HepG2 (cell line): ENCODE measurements at regions not wholly inside any gene's neighbourhood (a gene's known extent, or its start where the extent isn't known, plus 50 kb on each side); places are given as distances from the start of the nearest gene placed in this dataset.

Experiments
- ATAC-seq: fragments of 200-7000 bp; cut with Tn5 transposase; 3 replicates; pipeline ENCODE4 v1.9.1; 2020; ENCODE audit warnings: mild to moderate bottlenecking, moderate library complexity
- BruUV-seq: library from RNA; stranded (reverse); fragments of 400-500 nt; replicated peaks from 2 replicates; lab custom pipeline; 2021; lab: Mats Ljungman, UMichigan
- CTCF ChIA-PET: fragments of 300-600 bp; formaldehyde crosslinking; extraction: SDS; loops from one replicate; lab custom pipeline; 2021; ENCODE audit warnings: low total read pairs, inconsistent platforms, low intra/inter-chr PET ratio; lab: Yijun Ruan, JAX
- POLR2A ChIA-PET: fragments of 350-600 bp; sonication (Branson Sonifier 250); formaldehyde crosslinking; loops from one replicate; lab custom pipeline; 2020; ENCODE audit warnings: antibody characterized with exemption, inconsistent platforms; lab: Yijun Ruan, JAX
- DNase-seq: peaks from one replicate; pipeline ENCODE4 v3.0.0-alpha.2; 2015; ENCODE audit warnings: low spot score
- FAIRE-seq: peaks from 3 replicates; lab custom pipeline; 2011; peaks lifted over from hg19 to GRCh38; lab: Jason Lieb, UNC
- H2AFZ ChIP-seq: one replicate; pipeline ENCODE4 v1.6.1; 2011; ENCODE audit warnings: low read length, inconsistent platforms
- H3K27ac ChIP-seq: fragments of 300-600 bp; 3 replicates; pipeline ENCODE4 v1.8.0; 2011; ENCODE audit warnings: mixed run types, mild to moderate bottlenecking, mixed read lengths, low read length, inconsistent platforms; ENCODE audit not compliant: insufficient read depth; ENCODE audit errors: extremely low read length
- H3K27me3 ChIP-seq, 2 experiments: fragments of 200-600 bp in 1 of 2; 2 replicates in 1 of 2; 3 replicates in 1 of 2; pipeline versions ENCODE4 v1.6.0 to v1.8.0; 2011; ENCODE audit warnings: low read length in 2 of 2, mild to moderate bottlenecking in 2 of 2, moderate library complexity in 2 of 2, inconsistent platforms in 1 of 2; ENCODE audit not compliant: insufficient read depth in 2 of 2, control insufficient read depth in 1 of 2
- H3K36me3 ChIP-seq, 2 experiments: fragments of 200-600 bp in 1 of 2; replicated peaks in 1 of 2; 2 replicates in 1 of 2; 3 replicates in 1 of 2; pipeline versions ENCODE4 v1.5.1 to v1.8.0; 2011; ENCODE audit warnings: low read length in 2 of 2, inconsistent platforms in 1 of 2; ENCODE audit not compliant: insufficient read depth in 2 of 2, control insufficient read depth in 1 of 2
- H3K4me1 ChIP-seq: 2 replicates; pipeline ENCODE4 v1.5.1; 2012; ENCODE audit warnings: low read length, inconsistent platforms; ENCODE audit not compliant: insufficient read depth
- H3K4me2 ChIP-seq: 2 replicates; pipeline ENCODE4 v1.6.0; 2011; ENCODE audit warnings: low read depth, low read length, inconsistent platforms
- H3K4me3 ChIP-seq, 3 experiments: fragments of 200-600 bp in 1 of 3; sonication (generic), shearing (Covaris generic) in 1 of 3; replicated peaks in 1 of 3; 2 replicates each; pipeline ENCODE4 v1.5.1; 2011 to 2016; ENCODE audit warnings: low read length in 3 of 3, inconsistent platforms in 2 of 3, low read depth in 2 of 3, mild to moderate bottlenecking in 2 of 3, control low read depth in 1 of 3, mixed read lengths in 1 of 3; ENCODE audit not compliant: insufficient read depth in 1 of 3
- H3K79me2 ChIP-seq: one replicate; pipeline ENCODE4 v1.6.1; 2011; ENCODE audit warnings: low read length, inconsistent platforms; ENCODE audit not compliant: insufficient read depth
- H3K9ac ChIP-seq: 2 replicates; pipeline ENCODE4 v1.6.0; 2011; ENCODE audit warnings: mild to moderate bottlenecking, low read depth, low read length, inconsistent platforms; ENCODE audit not compliant: insufficient read depth
- H3K9me3 ChIP-seq: 2 replicates; pipeline ENCODE4 v1.5.1; 2012; ENCODE audit warnings: mild to moderate bottlenecking, low read length
- H4K20me1 ChIP-seq: 2 replicates; pipeline ENCODE4 v1.6.0; 2011; ENCODE audit warnings: inconsistent platforms, mild to moderate bottlenecking, low read length, moderate library complexity; ENCODE audit not compliant: insufficient read depth
- FLYWCH1 ChIP-seq: sonication (generic); formaldehyde crosslinking; IDR thresholded peaks from 2 replicates; pipeline ENCODE4 v1.8.1; 2023; ENCODE audit warnings: mild to moderate bottlenecking, missing genetic modification reagents
- FOXK1 ChIP-seq: sonication (generic); formaldehyde crosslinking; IDR thresholded peaks from 2 replicates; pipeline ENCODE4 v1.4.0; 2020; ENCODE audit warnings: low read depth, missing genetic modification reagents, borderline replicate concordance
- GTF3A ChIP-seq: sonication (generic); formaldehyde crosslinking; conservative IDR thresholded peaks from 2 replicates; pipeline ENCODE4 v1.4.0; 2020; ENCODE audit warnings: mild to moderate bottlenecking, missing genetic modification reagents
- IKZF4 ChIP-seq: sonication (generic); formaldehyde crosslinking; IDR thresholded peaks from 2 replicates; pipeline ENCODE4 v1.5.1; 2020; ENCODE audit warnings: borderline replicate concordance, mild to moderate bottlenecking, low read depth, missing genetic modification reagents; ENCODE audit errors: not compliant biosample characterization
- MBD4 ChIP-seq: IDR thresholded peaks from 2 replicates; pipeline ENCODE4 v1.6.1; 2012; ENCODE audit warnings: low read length, inconsistent platforms, borderline replicate concordance
- MZF1 ChIP-seq: sonication (generic); formaldehyde crosslinking; IDR thresholded peaks from 2 replicates; pipeline ENCODE4 v1.8.1; 2023; ENCODE audit warnings: mild to moderate bottlenecking, missing genetic modification reagents, borderline replicate concordance
- NFE2L2 ChIP-seq: fragments of 150-350 bp; IDR thresholded peaks from 2 replicates; pipeline ENCODE4 v1.6.1; 2014; ENCODE audit warnings: low read length
- RBAK ChIP-seq: sonication (generic); formaldehyde crosslinking; IDR thresholded peaks from 2 replicates; pipeline ENCODE4 v1.5.1; 2020; ENCODE audit warnings: mild to moderate bottlenecking, missing genetic modification reagents
- RFXANK ChIP-seq: IDR thresholded peaks from 2 replicates; pipeline ENCODE4 v1.6.1; 2016
- SALL1 ChIP-seq: sonication (generic); formaldehyde crosslinking; IDR thresholded peaks from 2 replicates; pipeline ENCODE4 v1.8.0; 2022; ENCODE audit warnings: mild to moderate bottlenecking, missing genetic modification reagents
- SIX4 ChIP-seq: sonication (generic); formaldehyde crosslinking; IDR thresholded peaks from 2 replicates; pipeline ENCODE4 v1.4.0; 2020; ENCODE audit warnings: missing genetic modification reagents
- ZNF263 ChIP-seq: sonication (generic); formaldehyde crosslinking; IDR thresholded peaks from 2 replicates; pipeline ENCODE4 v1.4.0; 2020; ENCODE audit warnings: missing genetic modification reagents
- ZNF264 ChIP-seq: sonication (generic); formaldehyde crosslinking; IDR thresholded peaks from 2 replicates; pipeline ENCODE4 v1.4.0; 2020; ENCODE audit warnings: missing genetic modification reagents
- ZNF318 ChIP-seq: sonication (generic); formaldehyde crosslinking; IDR thresholded peaks from 2 replicates; pipeline ENCODE4 v1.4.0; 2020; ENCODE audit warnings: mild to moderate bottlenecking, missing genetic modification reagents
- ZNF432 ChIP-seq: sonication (generic); formaldehyde crosslinking; IDR thresholded peaks from 2 replicates; pipeline ENCODE4 v1.5.0; 2020; ENCODE audit warnings: missing genetic modification reagents, mild to moderate bottlenecking, borderline replicate concordance
- ZNF607 ChIP-seq: sonication (generic); formaldehyde crosslinking; IDR thresholded peaks from 2 replicates; pipeline ENCODE4 v1.5.1; 2020; ENCODE audit warnings: missing genetic modification reagents, mild to moderate bottlenecking, borderline replicate concordance
- in situ Hi-C: cut with HindIII; loops from 2 replicates; pipeline ENCODE4 v1.10.0; 2017; ENCODE audit warnings: low pct_unique_long_range_greater_than_20kb; ENCODE audit not compliant: extremely low pct_ligation_motif_present
- intact Hi-C: fragments of 100-400 bp; cut with micrococcal nuclease; formaldehyde crosslinking; loops from one replicate; pipeline ENCODE4 v1.10.0; 2022; ENCODE audit not compliant: unreplicated experiment
- TF ChIP-seq, protein P1 (sequence below): sonication (generic); formaldehyde crosslinking; IDR thresholded peaks from 2 replicates; pipeline ENCODE4 v1.5.0; 2020; ENCODE audit warnings: missing genetic modification reagents
- TF ChIP-seq, protein P2 (sequence below): sonication (generic); formaldehyde crosslinking; IDR thresholded peaks from 2 replicates; pipeline ENCODE4 v1.4.0; 2020; ENCODE audit warnings: missing genetic modification reagents, mild to moderate bottlenecking, borderline replicate concordance

DNA sequence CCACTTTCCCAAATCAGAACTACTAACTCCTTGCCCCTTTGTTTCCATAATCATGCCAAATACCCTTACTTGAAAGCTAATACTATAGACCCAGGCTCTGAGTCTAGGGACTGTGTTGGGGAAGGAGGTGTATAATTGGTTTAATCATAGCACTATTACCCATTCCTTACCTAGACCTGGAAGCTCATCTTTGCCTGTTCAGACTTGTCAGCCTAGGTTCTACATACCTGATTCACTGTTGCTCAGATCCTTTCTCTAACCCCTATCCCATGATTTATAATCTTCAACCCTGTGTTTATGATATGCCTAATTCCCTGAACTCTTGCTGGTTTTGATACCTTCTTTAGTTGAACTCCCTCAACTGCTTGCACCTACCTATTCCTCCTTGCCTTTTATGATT is 123.1 kb upstream of the GRIA3 start:
- FAIRE-seq (no peak), DNase-seq (no peak), ATAC-seq (no peak)
- H3K9ac ChIP-seq, result no peak overlapping the region
- CTCF ChIA-PET, result no interaction called here
- H3K9me3 ChIP-seq, result no peaks in the 10 kb centered on the region
- no peaks in the 10 kb centered on the region for H3K79me2 ChIP-seq
- no peaks in the 10 kb centered on the region for H3K4me1 ChIP-seq
- no peaks in the 10 kb centered on the region for H3K27me3 ChIP-seq
- no peaks in the 10 kb centered on the region for H4K20me1 ChIP-seq
- POLR2A ChIA-PET, result no interaction called here
- no peak overlapping the region for H3K4me2 ChIP-seq
- no peak for TF ChIP-seq GTF3A (CRISPR knock-in tag)
- TF ChIP-seq SALL1 (CRISPR knock-in tag), result no peak
- TF ChIP-seq FLYWCH1, result no peak
- no peak for TF ChIP-seq NFE2L2
- TF ChIP-seq ZNF432, result no peak
- TF ChIP-seq ZNF607 (CRISPR knock-in tag), result no peak
- TF ChIP-seq SIX4 (CRISPR knock-in tag), result no peak
- TF ChIP-seq RBAK (CRISPR knock-in tag), result no peak
- no peak for TF ChIP-seq ZNF263
- no peak for TF ChIP-seq MZF1 (CRISPR knock-in tag)
- TF ChIP-seq FOXK1 (CRISPR knock-in tag), result no peak
- no peak for TF ChIP-seq ZNF318 (CRISPR knock-in tag)
- TF ChIP-seq, protein P1, sequence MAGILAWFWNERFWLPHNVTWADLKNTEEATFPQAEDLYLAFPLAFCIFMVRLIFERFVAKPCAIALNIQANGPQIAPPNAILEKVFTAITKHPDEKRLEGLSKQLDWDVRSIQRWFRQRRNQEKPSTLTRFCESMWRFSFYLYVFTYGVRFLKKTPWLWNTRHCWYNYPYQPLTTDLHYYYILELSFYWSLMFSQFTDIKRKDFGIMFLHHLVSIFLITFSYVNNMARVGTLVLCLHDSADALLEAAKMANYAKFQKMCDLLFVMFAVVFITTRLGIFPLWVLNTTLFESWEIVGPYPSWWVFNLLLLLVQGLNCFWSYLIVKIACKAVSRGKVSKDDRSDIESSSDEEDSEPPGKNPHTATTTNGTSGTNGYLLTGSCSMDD (CRISPR knock-in tag), result no peak
- no peak for TF ChIP-seq ZNF264
- TF ChIP-seq IKZF4 (CRISPR knock-in tag), result no peak
- TF ChIP-seq RFXANK (CRISPR knock-in tag), result no peak
- TF ChIP-seq MBD4, result no peak
- TF ChIP-seq, protein P2, sequence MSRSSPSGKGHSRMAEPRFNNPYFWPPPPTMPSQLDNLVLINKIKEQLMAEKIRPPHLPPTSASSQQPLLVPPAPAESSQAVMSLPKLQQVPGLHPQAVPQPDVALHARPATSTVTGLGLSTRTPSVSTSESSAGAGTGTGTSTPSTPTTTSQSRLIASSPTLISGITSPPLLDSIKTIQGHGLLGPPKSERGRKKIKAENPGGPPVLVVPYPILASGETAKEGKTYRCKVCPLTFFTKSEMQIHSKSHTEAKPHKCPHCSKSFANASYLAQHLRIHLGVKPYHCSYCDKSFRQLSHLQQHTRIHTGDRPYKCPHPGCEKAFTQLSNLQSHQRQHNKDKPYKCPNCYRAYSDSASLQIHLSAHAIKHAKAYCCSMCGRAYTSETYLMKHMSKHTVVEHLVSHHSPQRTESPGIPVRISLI, result no peak
- H2AFZ ChIP-seq, result no peak overlapping the region
- BruUV-seq, result no TSS peak
- in situ Hi-C loops (no loop called here), intact Hi-C loops (no loop called here)
- no peak overlapping the region for H3K4me3 ChIP-seq
- no peaks in the 10 kb centered on the region for H3K36me3 ChIP-seq
- no peak overlapping the region for H3K27ac ChIP-seq
